HEK293 (cell line): ENCODE measurements at regions not wholly inside any gene's neighbourhood (a gene's known extent, or its start where the extent isn't known, plus 50 kb on each side); places are given as distances from the start of the nearest gene placed in this dataset.

Source experiments
- CTCF ChIA-PET: fragments of 350-600 bp; formaldehyde crosslinking; extraction: SDS; loops from one replicate; lab custom pipeline; 2021; ENCODE audit warnings: antibody characterized with exemption; lab: Yijun Ruan, JAX
- POLR2A ChIA-PET: fragments of 300-600 bp; formaldehyde crosslinking; extraction: SDS; loops from one replicate; lab custom pipeline; 2020; ENCODE audit warnings: antibody characterized with exemption, inconsistent platforms; lab: Yijun Ruan, JAX
- H3K27ac ChIP-seq: fragments of 200-500 bp; sonication (Bioruptor generic); 2 replicates; pipeline ENCODE4 v1.5.1; 2014; ENCODE audit warnings: low read depth, low read length, control low read depth, inconsistent platforms; ENCODE audit errors: extremely low read depth
- H3K36me3 ChIP-seq, 2 experiments: fragments of 200-500 bp in 1 of 2; sonication (Bioruptor generic) in 1 of 2; 1 replicate in 1 of 2; 2 replicates in 1 of 2; pipeline ENCODE4 v1.5.1; 2014 to 2017; ENCODE audit warnings: inconsistent platforms in 2 of 2, low read length in 2 of 2; ENCODE audit not compliant: control insufficient read depth in 2 of 2, insufficient read depth in 1 of 2
- H3K4me1 ChIP-seq: fragments of 200-500 bp; sonication (Bioruptor generic); 2 replicates; pipeline ENCODE4 v1.5.1; 2014; ENCODE audit warnings: mild to moderate bottlenecking, low read length, inconsistent platforms; ENCODE audit not compliant: control insufficient read depth, insufficient read depth
- H3K4me3 ChIP-seq: 2 replicates; pipeline ENCODE4 v1.5.1; 2011; ENCODE audit warnings: low read depth, mild to moderate bottlenecking, control low read depth, low read length, moderate library complexity
- H3K9me3 ChIP-seq: fragments of 200-500 bp; sonication (Bioruptor generic); 2 replicates; pipeline ENCODE4 v1.5.1; 2014; ENCODE audit warnings: low read depth, low read length, inconsistent platforms; ENCODE audit not compliant: control insufficient read depth, insufficient read depth
- BCL6B ChIP-seq: fragments of 450-650 bp; formaldehyde crosslinking; IDR thresholded peaks from 2 replicates; pipeline ENCODE4 v1.5.1; 2017; ENCODE audit warnings: missing biosample characterization, missing genetic modification characterization
- CTCF ChIP-seq: fragments of 450-650 bp; formaldehyde crosslinking; IDR thresholded peaks from 2 replicates; pipeline ENCODE4 v1.5.1; 2016; ENCODE audit warnings: missing biosample characterization, missing genetic modification characterization
- EGR2 ChIP-seq: fragments of 450-650 bp; formaldehyde crosslinking; IDR thresholded peaks from 2 replicates; pipeline ENCODE4 v1.5.1; 2016; ENCODE audit warnings: low read depth, missing biosample characterization, missing genetic modification characterization
- MEIS1 ChIP-seq: sonication (generic); formaldehyde crosslinking; IDR thresholded peaks from 2 replicates; pipeline ENCODE4 v1.8.1; 2022; ENCODE audit warnings: missing genetic modification reagents, mild to moderate bottlenecking, borderline replicate concordance
- MYNN ChIP-seq: fragments of 450-650 bp; formaldehyde crosslinking; IDR thresholded peaks from 2 replicates; pipeline ENCODE4 v1.5.1; 2016; ENCODE audit warnings: missing biosample characterization, missing genetic modification characterization, borderline replicate concordance
- MZF1 ChIP-seq: fragments of 450-650 bp; formaldehyde crosslinking; IDR thresholded peaks from 2 replicates; pipeline ENCODE4 v1.5.1; 2017; ENCODE audit warnings: missing biosample characterization, missing genetic modification characterization, borderline replicate concordance
- OVOL3 ChIP-seq: fragments of 450-650 bp; formaldehyde crosslinking; IDR thresholded peaks from 2 replicates; pipeline ENCODE4 v1.5.1; 2016; ENCODE audit warnings: missing biosample characterization, missing genetic modification characterization
- RBAK ChIP-seq: fragments of 450-650 bp; formaldehyde crosslinking; IDR thresholded peaks from 2 replicates; pipeline ENCODE4 v1.5.1; 2016; ENCODE audit warnings: missing biosample characterization, missing genetic modification characterization
- TRIM28 ChIP-seq: IDR thresholded peaks from 2 replicates; pipeline ENCODE4 v1.6.1; 2011; ENCODE audit warnings: low read length, control low read depth, borderline replicate concordance
- ZBTB49 ChIP-seq: fragments of 450-650 bp; formaldehyde crosslinking; IDR thresholded peaks from 2 replicates; pipeline ENCODE4 v1.5.1; 2016; ENCODE audit warnings: missing biosample characterization, missing genetic modification characterization, low read depth
- ZFP3 ChIP-seq: fragments of 450-650 bp; formaldehyde crosslinking; IDR thresholded peaks from 2 replicates; pipeline ENCODE4 v1.5.1; 2016; ENCODE audit warnings: low read depth, missing biosample characterization, missing genetic modification characterization
- ZNF157 ChIP-seq: fragments of 450-650 bp; formaldehyde crosslinking; IDR thresholded peaks from 2 replicates; pipeline ENCODE4 v1.5.1; 2016; ENCODE audit warnings: missing biosample characterization, missing genetic modification characterization
- ZNF175 ChIP-seq: fragments of 450-650 bp; formaldehyde crosslinking; IDR thresholded peaks from 2 replicates; pipeline ENCODE4 v1.5.1; 2016; ENCODE audit warnings: missing biosample characterization, missing genetic modification characterization
- ZNF18 ChIP-seq: fragments of 450-650 bp; formaldehyde crosslinking; IDR thresholded peaks from 2 replicates; pipeline ENCODE4 v1.5.1; 2016; ENCODE audit warnings: missing biosample characterization, missing genetic modification characterization
- ZNF2 ChIP-seq: fragments of 450-650 bp; formaldehyde crosslinking; IDR thresholded peaks from 2 replicates; pipeline ENCODE4 v1.5.1; 2016; ENCODE audit warnings: missing biosample characterization, missing genetic modification characterization
- ZNF24 ChIP-seq: fragments of 450-650 bp; formaldehyde crosslinking; IDR thresholded peaks from 2 replicates; pipeline ENCODE4 v1.5.1; 2016; ENCODE audit warnings: missing biosample characterization, missing genetic modification characterization
- ZNF274 ChIP-seq, 2 experiments: fragments of 200-500 bp in 1 of 2; fragments of 450-650 bp in 1 of 2; sonication (Bioruptor generic) in 1 of 2; formaldehyde crosslinking in 1 of 2; IDR thresholded peaks; 2 replicates each; pipeline versions ENCODE4 v1.5.1 to v1.6.1; 2014 to 2016; ENCODE audit warnings: borderline replicate concordance in 1 of 2, inconsistent platforms in 1 of 2, low read length in 1 of 2, missing biosample characterization in 1 of 2, missing genetic modification characterization in 1 of 2
- ZNF530 ChIP-seq: fragments of 450-650 bp; formaldehyde crosslinking; IDR thresholded peaks from 2 replicates; pipeline ENCODE4 v1.5.1; 2016; ENCODE audit warnings: low read depth, missing biosample characterization, missing genetic modification characterization
- ZNF660 ChIP-seq: fragments of 450-650 bp; IDR thresholded peaks from 2 replicates; pipeline ENCODE4 v1.5.1; 2018; ENCODE audit warnings: missing biosample characterization, mild to moderate bottlenecking, missing genetic modification characterization
- ZNF670 ChIP-seq: fragments of 450-650 bp; formaldehyde crosslinking; IDR thresholded peaks from 2 replicates; pipeline ENCODE4 v1.5.1; 2016; ENCODE audit warnings: missing biosample characterization, missing genetic modification characterization, low read depth
- ZNF792 ChIP-seq: fragments of 450-650 bp; formaldehyde crosslinking; IDR thresholded peaks from 2 replicates; pipeline ENCODE4 v1.5.1; 2016; ENCODE audit warnings: missing biosample characterization, missing genetic modification characterization
- TF ChIP-seq, protein P1 (sequence below): sonication (generic); formaldehyde crosslinking; IDR thresholded peaks from 2 replicates; pipeline ENCODE4 v1.8.1; 2022; ENCODE audit warnings: mild to moderate bottlenecking, moderate library complexity, missing genetic modification reagents
- TF ChIP-seq, protein P2 (sequence below): fragments of 450-650 bp; formaldehyde crosslinking; IDR thresholded peaks from 2 replicates; pipeline ENCODE4 v1.5.1; 2016; ENCODE audit warnings: missing biosample characterization, missing genetic modification characterization

DNA sequence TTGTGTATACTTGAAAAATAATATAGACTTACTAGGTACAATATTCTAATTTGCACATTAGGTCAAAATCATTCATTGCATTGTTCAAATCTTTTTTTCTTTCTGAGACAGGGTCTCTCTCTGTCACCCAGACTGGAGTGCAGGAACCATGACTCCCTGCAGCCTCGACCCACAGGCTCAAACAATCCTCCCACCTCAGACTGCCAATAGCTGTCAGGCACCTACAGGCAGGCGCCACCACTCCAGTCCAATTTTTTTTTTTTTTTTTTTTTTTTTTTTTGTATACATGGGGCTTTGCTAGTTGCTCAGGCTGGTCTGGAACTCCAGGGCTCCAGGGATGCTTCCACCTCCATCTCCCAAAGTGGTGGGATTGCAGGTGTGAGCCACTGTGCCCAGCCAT is 656.9 kb downstream of the KCNT2 start:
- no peaks in the 10 kb centered on the region for H3K9me3 ChIP-seq
- no peaks in the 10 kb centered on the region for H3K4me1 ChIP-seq
- CTCF ChIA-PET, result no interaction called here
- POLR2A ChIA-PET, result no interaction called here
- no peak overlapping the region for H3K27ac ChIP-seq
- H3K4me3 ChIP-seq, result no peak overlapping the region
- no peak for TF ChIP-seq BCL6B
- TF ChIP-seq ZNF175 (tag by site-specific recombination), result no peak
- TF ChIP-seq MEIS1 (CRISPR knock-in tag), result no peak
- no peak for TF ChIP-seq OVOL3 (tag by site-specific recombination)
- TF ChIP-seq ZFP3, result no peak
- no peak for TF ChIP-seq ZBTB49 (tag by site-specific recombination)
- no peak for TF ChIP-seq RBAK (tag by site-specific recombination)
- no peak for TF ChIP-seq CTCF
- TF ChIP-seq ZNF660, result no peak
- TF ChIP-seq EGR2 (tag by site-specific recombination), result no peak
- TF ChIP-seq, protein P1, sequence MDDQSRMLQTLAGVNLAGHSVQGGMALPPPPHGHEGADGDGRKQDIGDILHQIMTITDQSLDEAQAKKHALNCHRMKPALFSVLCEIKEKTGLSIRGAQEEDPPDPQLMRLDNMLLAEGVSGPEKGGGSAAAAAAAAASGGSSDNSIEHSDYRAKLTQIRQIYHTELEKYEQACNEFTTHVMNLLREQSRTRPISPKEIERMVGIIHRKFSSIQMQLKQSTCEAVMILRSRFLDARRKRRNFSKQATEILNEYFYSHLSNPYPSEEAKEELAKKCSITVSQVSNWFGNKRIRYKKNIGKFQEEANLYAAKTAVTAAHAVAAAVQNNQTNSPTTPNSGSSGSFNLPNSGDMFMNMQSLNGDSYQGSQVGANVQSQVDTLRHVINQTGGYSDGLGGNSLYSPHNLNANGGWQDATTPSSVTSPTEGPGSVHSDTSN (CRISPR knock-in tag), result no peak
- H3K36me3 ChIP-seq, result no peaks in the 10 kb centered on the region

DNA sequence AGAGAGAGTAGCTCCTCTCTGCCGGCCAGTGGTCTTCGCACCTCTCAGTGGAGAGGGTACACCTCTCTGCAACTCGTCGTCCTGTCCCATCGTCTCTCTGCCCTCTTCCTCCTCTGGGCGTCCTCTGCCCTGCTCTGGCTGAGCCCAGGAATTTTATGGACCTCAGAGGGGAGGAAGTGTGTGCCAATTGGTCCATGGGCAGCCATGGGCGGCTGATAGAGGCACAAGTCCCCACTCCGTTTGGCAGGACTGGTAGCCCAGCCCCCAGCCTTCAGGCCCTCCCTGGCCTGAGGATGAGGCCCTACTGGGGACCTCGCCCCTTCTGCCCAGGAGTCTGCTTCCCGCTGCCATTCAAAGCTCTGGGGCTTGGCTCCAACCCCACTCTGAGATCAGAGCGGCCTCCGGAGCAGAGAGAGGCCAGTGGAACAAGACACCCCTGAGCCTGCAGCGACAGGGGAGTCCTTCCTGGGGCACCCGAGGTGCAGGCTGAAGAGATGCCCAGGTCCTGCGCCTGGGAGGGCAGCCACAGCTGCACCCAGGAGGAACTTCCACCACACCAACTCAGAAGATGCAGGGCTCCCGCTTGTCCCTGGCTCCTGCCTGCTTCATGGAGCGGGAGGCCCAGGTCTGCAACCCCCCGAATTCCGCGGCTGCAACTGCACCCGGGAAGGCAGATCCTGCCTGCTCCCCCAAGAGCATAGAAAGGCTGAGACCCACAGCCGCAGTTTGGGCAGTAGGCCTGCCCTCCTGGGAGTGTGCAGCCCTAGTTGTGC is 659.9 kb downstream of the KCNT2 start:
- no peak overlapping the region for H3K27ac ChIP-seq
- TF ChIP-seq ZNF670 (tag by site-specific recombination), result no peak
- no peak for TF ChIP-seq TRIM28
- no peak for TF ChIP-seq ZNF2 (tag by site-specific recombination)
- TF ChIP-seq ZNF792 (tag by site-specific recombination), result no peak
- no peak for TF ChIP-seq ZNF530 (tag by site-specific recombination)
- no peak for TF ChIP-seq MZF1 (tag by site-specific recombination)
- no peak for TF ChIP-seq ZNF274 (IDR thresholded peaks at IDR 0.05; ENCODE audit: low read length)
- TF ChIP-seq ZNF274 (tag by site-specific recombination; IDR thresholded peaks at IDR 0.05; ENCODE audit: borderline replicate concordance), result no peak
- no peak for TF ChIP-seq ZNF157 (tag by site-specific recombination)
- TF ChIP-seq, protein P2, sequence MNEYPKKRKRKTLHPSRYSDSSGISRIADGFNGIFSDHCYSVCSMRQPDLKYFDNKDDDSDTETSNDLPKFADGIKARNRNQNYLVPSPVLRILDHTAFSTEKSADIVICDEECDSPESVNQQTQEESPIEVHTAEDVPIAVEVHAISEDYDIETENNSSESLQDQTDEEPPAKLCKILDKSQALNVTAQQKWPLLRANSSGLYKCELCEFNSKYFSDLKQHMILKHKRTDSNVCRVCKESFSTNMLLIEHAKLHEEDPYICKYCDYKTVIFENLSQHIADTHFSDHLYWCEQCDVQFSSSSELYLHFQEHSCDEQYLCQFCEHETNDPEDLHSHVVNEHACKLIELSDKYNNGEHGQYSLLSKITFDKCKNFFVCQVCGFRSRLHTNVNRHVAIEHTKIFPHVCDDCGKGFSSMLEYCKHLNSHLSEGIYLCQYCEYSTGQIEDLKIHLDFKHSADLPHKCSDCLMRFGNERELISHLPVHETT (tag by site-specific recombination), result no peak
- TF ChIP-seq MYNN (tag by site-specific recombination), result no peak
- TF ChIP-seq ZNF18 (tag by site-specific recombination), result no peak
- no peak for TF ChIP-seq ZNF24 (tag by site-specific recombination)
- no peaks in the 10 kb centered on the region for H3K36me3 ChIP-seq
- no peaks in the 10 kb centered on the region for H3K9me3 ChIP-seq
- CTCF ChIA-PET, result no interaction called here
- H3K4me1 ChIP-seq, result no peaks in the 10 kb centered on the region
- H3K4me3 ChIP-seq, result no peak overlapping the region
- POLR2A ChIA-PET, result no interaction called here
